ENCODE measurements at regions not wholly inside any gene's neighbourhood (a gene's known extent, or its start where the extent isn't known, plus 50 kb on each side); places are given as distances from the start of the nearest gene placed in this dataset.
"Not testable (repeated sequence)": the region's sequence is repeated elsewhere in the genome, so short reads cannot be mapped to it uniquely, and the experiment has no call there.

DNA sequence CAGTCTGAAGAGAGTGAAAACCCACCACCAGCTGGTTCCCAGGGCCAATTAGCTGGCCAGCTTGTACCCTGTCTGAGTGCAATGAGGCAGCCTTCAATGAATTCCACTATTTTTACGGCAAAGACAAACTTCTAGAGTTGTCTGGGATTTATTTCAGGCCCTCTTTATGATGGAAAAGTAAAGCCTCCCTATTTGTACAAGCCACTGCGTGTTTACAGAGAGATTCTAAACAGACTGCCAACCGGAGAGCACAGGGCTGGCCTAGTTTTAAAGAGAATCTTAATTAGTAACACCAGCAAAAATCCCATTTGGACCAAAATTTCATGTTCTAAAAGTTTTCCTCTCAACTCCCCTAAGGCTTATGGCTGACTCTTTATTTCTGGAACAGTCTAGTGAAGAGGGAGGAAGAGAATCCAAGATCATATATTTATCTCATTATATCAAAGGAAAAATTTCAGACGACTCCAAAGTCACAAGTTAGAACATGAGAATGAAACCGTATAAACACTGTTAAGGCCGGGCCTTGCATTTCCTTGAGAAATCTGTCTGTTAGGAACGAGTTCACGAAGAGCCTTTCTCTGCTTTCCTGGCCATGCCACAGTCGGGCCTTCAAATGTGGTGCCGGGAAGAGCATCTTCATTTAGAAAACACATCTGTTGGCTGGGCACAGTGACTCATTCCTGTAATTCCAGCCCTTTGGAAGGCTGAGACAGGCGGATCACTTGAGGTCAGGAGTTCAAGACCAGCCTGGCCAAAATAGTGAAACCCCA is 724.6 kb upstream of the NRP1 start:
- H3K27ac ChIP-seq (ENCODE audit: insufficient read depth, low read depth, low read length, poor library complexity, severe bottlenecking): no peak overlapping the region
- 91 to 95% methylated on average over 11 of the region's 11 CpGs for WGBS, 2 experiments

DNA sequence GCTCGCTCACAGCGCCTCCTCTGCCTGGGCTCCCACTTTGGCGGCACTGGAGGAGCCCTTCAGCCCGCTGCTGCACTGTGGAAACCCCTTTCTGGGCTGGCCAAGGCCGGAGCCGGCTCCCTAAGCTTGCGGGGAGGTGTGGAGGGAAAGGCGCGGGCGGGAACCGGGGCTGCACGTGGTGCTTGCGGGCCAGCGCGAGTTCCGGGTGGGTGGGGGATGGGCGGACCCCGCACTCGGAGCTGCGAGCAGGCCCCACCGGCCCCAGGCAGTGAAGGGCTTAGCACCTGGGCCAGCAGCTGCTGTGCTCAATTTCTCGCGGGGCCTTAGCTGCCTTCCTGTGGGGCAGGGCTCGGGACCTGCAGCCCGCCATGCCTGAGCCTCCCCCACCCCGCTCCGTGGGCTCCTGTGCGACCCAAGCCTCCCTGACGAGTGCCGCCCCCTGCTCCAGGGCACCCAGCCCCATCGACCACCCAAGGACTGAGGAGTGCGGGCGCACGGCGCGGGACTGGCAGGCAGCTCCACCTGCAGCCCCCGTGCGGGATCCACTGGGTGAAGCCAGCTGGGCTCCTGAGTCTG is 721.0 kb upstream of the NRP1 start:
- not testable (repeated sequence) for H3K27ac ChIP-seq (ENCODE audit: insufficient read depth, low read depth, low read length, poor library complexity, severe bottlenecking); H3K36me3 ChIP-seq (ENCODE audit: control insufficient read depth, insufficient read depth, low read length); H3K4me3 ChIP-seq (ENCODE audit: insufficient read depth, low read depth, low read length); H3K27me3 ChIP-seq (ENCODE audit: control insufficient read depth, insufficient read depth, low read length, poor library complexity, severe bottlenecking); H3K9me3 ChIP-seq (ENCODE audit: control insufficient read depth, low read length); H3K4me1 ChIP-seq (ENCODE audit: control insufficient read depth, insufficient read depth, low read length)
- 96 to 97% methylated on average over 38 of the region's 38 CpGs for WGBS, 2 experiments

More for the DNA sequence above, 724.6 kb upstream of the NRP1 start:
- Histone ChIP-seq H3K4me3 (ENCODE audit: insufficient read depth, low read depth, low read length) (no peak overlapping the region), H3K36me3 (ENCODE audit: control insufficient read depth, insufficient read depth, low read length) (no peaks in the 10 kb centered on the region), H3K4me1 (ENCODE audit: control insufficient read depth, insufficient read depth, low read length) (no peaks in the 10 kb centered on the region), H3K9me3 (ENCODE audit: control insufficient read depth, low read length) (peaks cover under 1% of the 10 kb centered on the region), H3K27me3 (ENCODE audit: control insufficient read depth, insufficient read depth, low read length, poor library complexity, severe bottlenecking) (no peaks in the 10 kb centered on the region)

DNA sequence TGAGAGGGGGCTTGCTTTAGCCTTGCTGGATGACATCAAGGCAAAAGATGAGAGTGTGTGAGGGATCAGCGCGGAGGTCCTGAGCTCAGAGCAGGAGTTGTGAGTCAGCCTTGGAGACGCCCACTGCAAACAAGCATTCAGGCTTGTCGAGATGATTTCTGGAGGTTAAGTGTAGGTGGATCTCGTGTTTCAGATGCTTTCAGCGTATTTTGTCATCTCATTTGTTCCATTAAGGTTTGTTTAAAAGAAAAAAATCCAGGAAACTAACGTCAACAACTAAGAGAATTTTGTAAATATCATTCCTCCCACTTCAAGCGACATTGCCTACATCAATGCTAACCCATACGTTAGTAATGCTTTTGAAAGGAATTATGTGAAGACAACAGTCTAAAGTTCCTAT is 715.4 kb upstream of the NRP1 start:
- Histone ChIP-seq H3K4me1 (ENCODE audit: control insufficient read depth, insufficient read depth, low read length) (no peaks in the 10 kb centered on the region), H3K9me3 (ENCODE audit: control insufficient read depth, low read length) (no peaks in the 10 kb centered on the region), H3K27ac (ENCODE audit: insufficient read depth, low read depth, low read length, poor library complexity, severe bottlenecking) (no peak overlapping the region), H3K36me3 (ENCODE audit: control insufficient read depth, insufficient read depth, low read length) (no peaks in the 10 kb centered on the region), H3K27me3 (ENCODE audit: control insufficient read depth, insufficient read depth, low read length, poor library complexity, severe bottlenecking) (no peaks in the 10 kb centered on the region), H3K4me3 (ENCODE audit: insufficient read depth, low read depth, low read length) (no peak overlapping the region)
- WGBS, 2 experiments: 85 to 86% methylated on average over 8 to 9 of the region's 9 CpGs

DNA sequence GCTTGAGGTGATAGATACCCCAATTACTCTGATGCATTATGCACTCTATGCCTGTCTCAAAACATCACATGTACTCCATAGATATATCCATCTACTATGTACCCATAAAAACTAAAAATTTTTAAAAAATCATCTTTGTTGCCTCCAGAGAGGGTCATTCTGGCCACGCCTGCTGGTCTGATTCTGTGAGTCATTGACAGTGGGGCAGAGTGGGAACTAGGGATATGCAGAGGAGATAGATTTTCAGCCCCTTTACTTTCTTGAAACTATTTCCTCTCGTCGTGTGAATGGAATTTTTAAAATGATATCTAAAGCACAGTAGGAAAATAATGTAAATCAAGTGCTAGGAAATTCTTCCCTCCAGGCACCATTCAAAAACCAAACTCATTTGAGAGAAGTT is 715.0 kb upstream of the NRP1 start:
- no peaks in the 10 kb centered on the region for H3K4me1 ChIP-seq (ENCODE audit: control insufficient read depth, insufficient read depth, low read length)
- no peaks in the 10 kb centered on the region for H3K9me3 ChIP-seq (ENCODE audit: control insufficient read depth, low read length)
- H3K4me3 ChIP-seq (ENCODE audit: insufficient read depth, low read depth, low read length): no peak overlapping the region
- H3K27me3 ChIP-seq (ENCODE audit: control insufficient read depth, insufficient read depth, low read length, poor library complexity, severe bottlenecking): no peaks in the 10 kb centered on the region
- WGBS, 2 experiments: 85 to 88% methylated on average over 1 to 3 of the region's 3 CpGs
- H3K36me3 ChIP-seq (ENCODE audit: control insufficient read depth, insufficient read depth, low read length): no peaks in the 10 kb centered on the region
- H3K27ac ChIP-seq (ENCODE audit: insufficient read depth, low read depth, low read length, poor library complexity, severe bottlenecking): no peak overlapping the region

DNA sequence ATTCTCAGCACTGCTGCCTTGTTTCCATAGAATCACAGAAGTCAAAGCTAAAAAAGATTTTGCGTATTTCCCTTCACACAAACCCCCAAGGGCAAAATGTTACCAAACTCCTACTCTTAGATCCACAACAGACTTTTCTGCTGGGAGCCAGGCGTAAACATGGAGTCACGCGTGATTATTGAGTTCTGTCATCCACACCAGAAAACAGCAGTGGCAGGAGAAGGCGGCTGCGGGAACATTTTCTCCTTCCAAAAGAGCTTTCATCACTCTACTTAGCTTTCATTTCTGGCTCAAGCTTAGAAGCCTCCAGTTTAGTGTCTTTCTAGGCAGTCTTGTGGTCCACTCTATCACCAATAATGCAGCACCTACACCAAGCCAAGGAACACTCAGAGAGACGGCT is 712.9 kb upstream of the NRP1 start:
- H3K4me3 ChIP-seq (ENCODE audit: insufficient read depth, low read depth, low read length): no peak overlapping the region
- H3K9me3 ChIP-seq (ENCODE audit: control insufficient read depth, low read length): no peaks in the 10 kb centered on the region
- H3K36me3 ChIP-seq (ENCODE audit: control insufficient read depth, insufficient read depth, low read length): no peaks in the 10 kb centered on the region

DNA sequence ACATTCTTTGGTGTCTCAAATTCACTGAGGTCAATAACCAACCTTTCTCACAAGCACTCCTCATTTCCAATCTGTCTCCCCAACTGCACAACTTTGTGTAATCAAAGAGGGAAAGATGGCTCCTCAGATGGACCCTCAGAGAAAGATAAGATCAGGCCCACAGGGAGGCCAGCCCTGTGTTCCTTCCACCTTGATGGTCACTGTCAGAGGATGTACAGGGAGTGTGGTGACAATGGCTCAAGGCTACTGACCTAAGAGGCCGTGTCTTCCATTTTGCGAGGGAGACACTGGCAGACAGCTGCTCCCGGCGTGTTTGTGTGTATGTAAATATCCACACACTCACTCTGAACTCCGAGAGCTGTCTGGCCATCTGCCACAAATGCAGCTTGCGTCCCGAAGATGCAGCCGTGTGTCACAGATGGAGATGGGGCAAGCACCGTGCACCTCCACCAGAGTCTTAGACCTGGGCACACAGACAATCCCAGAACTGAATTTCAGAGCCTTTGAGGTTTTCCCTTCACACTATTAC is 712.1 kb upstream of the NRP1 start:
- Histone ChIP-seq H3K9me3 (ENCODE audit: control insufficient read depth, low read length) (no peaks in the 10 kb centered on the region), H3K27ac (ENCODE audit: insufficient read depth, low read depth, low read length, poor library complexity, severe bottlenecking) (no peak overlapping the region), H3K4me1 (ENCODE audit: control insufficient read depth, insufficient read depth, low read length) (no peaks in the 10 kb centered on the region), H3K4me3 (ENCODE audit: insufficient read depth, low read depth, low read length) (no peak overlapping the region), H3K27me3 (ENCODE audit: control insufficient read depth, insufficient read depth, low read length, poor library complexity, severe bottlenecking) (no peaks in the 10 kb centered on the region), H3K36me3 (ENCODE audit: control insufficient read depth, insufficient read depth, low read length) (no peaks in the 10 kb centered on the region)
- 95 to 96% methylated on average over 9 of the region's 9 CpGs for WGBS, 2 experiments

More for the DNA sequence above, 712.9 kb upstream of the NRP1 start:
- WGBS, 2 experiments: 96 to 98% methylated on average over 7 of the region's 7 CpGs
- Histone ChIP-seq H3K27me3 (ENCODE audit: control insufficient read depth, insufficient read depth, low read length, poor library complexity, severe bottlenecking) (no peaks in the 10 kb centered on the region), H3K27ac (ENCODE audit: insufficient read depth, low read depth, low read length, poor library complexity, severe bottlenecking) (no peak overlapping the region), H3K4me1 (ENCODE audit: control insufficient read depth, insufficient read depth, low read length) (no peaks in the 10 kb centered on the region)

DNA sequence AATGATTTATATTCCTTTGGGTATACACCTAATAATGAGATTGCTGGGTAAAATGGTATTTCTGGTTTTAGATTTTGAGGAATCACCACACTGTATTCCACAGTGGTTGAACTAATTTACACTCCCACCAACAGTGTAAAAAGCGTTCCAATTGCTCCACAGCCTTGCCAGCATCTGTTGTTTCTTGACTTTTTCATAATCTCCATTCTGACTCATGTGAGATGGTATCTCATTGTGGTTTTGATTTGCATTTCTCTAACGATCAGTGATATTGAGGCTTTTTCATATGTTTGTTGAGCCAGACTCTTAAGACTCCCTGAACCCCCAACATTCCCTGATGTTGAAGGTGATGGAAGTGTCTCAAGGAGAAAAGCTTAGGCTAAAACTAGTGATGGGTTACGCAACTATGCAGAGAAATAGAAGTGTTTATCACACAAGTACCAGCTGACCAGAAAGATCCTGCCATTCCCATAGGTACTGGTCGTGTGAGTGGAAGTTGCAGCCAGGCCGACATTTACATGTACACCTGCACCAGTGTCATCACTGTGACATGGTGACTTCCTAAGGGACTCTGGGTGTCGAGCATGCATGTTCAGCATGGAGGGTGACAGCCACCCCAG is 711.2 kb upstream of the NRP1 start:
- WGBS, 2 experiments: 95 to 97% methylated on average over 6 of the region's 6 CpGs
- no peak overlapping the region for H3K27ac ChIP-seq (ENCODE audit: insufficient read depth, low read depth, low read length, poor library complexity, severe bottlenecking)

DNA sequence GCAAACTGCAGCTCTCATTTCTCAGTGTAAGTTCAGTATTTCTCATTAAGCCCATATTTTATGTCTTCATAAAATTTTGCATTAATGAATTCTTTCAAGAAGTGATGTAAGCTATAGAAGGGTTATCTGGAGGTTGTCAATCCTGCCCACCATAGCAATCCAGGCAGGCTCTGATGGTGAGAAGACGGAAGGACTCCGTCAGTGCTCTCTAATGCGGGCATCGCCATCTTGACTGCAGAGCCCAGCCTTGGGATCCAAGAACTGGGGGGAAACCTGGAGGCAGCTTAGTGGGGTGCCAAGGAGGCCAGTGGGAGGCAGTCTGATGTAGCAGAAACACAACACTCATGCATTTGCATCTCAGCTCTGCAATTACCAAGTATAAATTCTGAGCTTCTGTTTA is 707.4 kb upstream of the NRP1 start:
- Histone ChIP-seq H3K27ac (ENCODE audit: insufficient read depth, low read depth, low read length, poor library complexity, severe bottlenecking) (no peak overlapping the region), H3K27me3 (ENCODE audit: control insufficient read depth, insufficient read depth, low read length, poor library complexity, severe bottlenecking) (no peaks in the 10 kb centered on the region), H3K4me1 (ENCODE audit: control insufficient read depth, insufficient read depth, low read length) (no peaks in the 10 kb centered on the region), H3K4me3 (ENCODE audit: insufficient read depth, low read depth, low read length) (no peak overlapping the region), H3K36me3 (ENCODE audit: control insufficient read depth, insufficient read depth, low read length) (no peaks in the 10 kb centered on the region), H3K9me3 (ENCODE audit: control insufficient read depth, low read length) (no peaks in the 10 kb centered on the region)
- WGBS, 2 experiments: 90 to 95% methylated on average over 4 of the region's 4 CpGs

More for the DNA sequence above, 711.2 kb upstream of the NRP1 start:
- Histone ChIP-seq H3K9me3 (ENCODE audit: control insufficient read depth, low read length) (no peaks in the 10 kb centered on the region), H3K4me3 (ENCODE audit: insufficient read depth, low read depth, low read length) (no peak overlapping the region), H3K36me3 (ENCODE audit: control insufficient read depth, insufficient read depth, low read length) (no peaks in the 10 kb centered on the region), H3K27me3 (ENCODE audit: control insufficient read depth, insufficient read depth, low read length, poor library complexity, severe bottlenecking) (no peaks in the 10 kb centered on the region), H3K4me1 (ENCODE audit: control insufficient read depth, insufficient read depth, low read length) (no peaks in the 10 kb centered on the region)

DNA sequence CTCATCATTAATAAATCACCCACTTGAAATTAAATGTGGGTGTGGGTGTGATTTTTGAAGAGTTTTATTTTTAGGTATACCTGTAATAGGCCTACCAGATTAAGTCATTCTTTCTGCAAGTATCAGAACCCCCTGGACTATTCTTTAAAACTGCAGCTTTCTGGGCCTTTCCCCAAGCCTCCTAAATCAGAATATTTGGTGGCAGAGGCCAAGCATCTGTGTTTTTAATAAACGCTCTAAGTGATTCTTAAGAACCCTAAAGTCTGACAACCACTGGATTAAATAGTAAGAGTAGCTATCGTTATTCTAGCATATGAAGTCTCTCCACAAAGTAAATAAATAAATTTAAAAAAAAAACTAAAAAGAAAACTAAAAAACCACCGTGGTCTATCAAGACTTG is 703.0 kb upstream of the NRP1 start:
- Histone ChIP-seq H3K4me3 (ENCODE audit: insufficient read depth, low read depth, low read length) (no peak overlapping the region), H3K36me3 (ENCODE audit: control insufficient read depth, insufficient read depth, low read length) (no peaks in the 10 kb centered on the region), H3K27ac (ENCODE audit: insufficient read depth, low read depth, low read length, poor library complexity, severe bottlenecking) (no peak overlapping the region), H3K4me1 (ENCODE audit: control insufficient read depth, insufficient read depth, low read length) (no peaks in the 10 kb centered on the region), H3K9me3 (ENCODE audit: control insufficient read depth, low read length) (no peaks in the 10 kb centered on the region), H3K27me3 (ENCODE audit: control insufficient read depth, insufficient read depth, low read length, poor library complexity, severe bottlenecking) (no peaks in the 10 kb centered on the region)
- WGBS, 2 experiments: 86 to 95% methylated on average over 1 to 3 of the region's 3 CpGs

DNA sequence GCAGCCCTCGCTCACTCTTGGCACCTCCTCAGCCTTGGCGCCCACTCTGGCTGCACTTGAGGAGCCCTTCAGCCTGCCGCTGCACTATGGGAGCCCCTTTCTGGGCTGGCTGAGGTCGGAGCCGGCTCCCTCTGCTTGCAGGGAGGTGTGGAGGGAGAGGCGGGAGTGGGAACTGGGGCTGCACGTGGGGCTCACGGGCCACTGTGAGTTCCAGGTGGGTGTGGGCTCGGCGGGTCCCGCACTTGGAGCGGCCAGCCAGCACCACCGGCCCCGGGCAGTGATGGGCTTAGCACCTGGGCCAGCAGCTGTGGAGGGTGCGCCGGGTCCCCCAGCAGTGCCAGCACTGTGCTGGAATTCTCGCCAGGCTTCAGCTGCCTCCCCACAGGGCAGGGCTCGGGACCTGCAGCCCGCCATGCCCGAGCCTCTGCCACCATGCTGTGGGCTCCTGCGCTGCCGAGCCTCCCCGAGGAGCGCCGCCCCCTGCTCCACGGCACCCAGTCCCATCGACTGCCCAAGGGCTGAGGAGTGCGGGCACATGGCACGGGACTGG is 700.8 kb upstream of the NRP1 start:
- not testable (repeated sequence) for H3K27me3 ChIP-seq (ENCODE audit: control insufficient read depth, insufficient read depth, low read length, poor library complexity, severe bottlenecking); H3K36me3 ChIP-seq (ENCODE audit: control insufficient read depth, insufficient read depth, low read length); H3K4me1 ChIP-seq (ENCODE audit: control insufficient read depth, insufficient read depth, low read length); H3K27ac ChIP-seq (ENCODE audit: insufficient read depth, low read depth, low read length, poor library complexity, severe bottlenecking); H3K9me3 ChIP-seq (ENCODE audit: control insufficient read depth, low read length); H3K4me3 ChIP-seq (ENCODE audit: insufficient read depth, low read depth, low read length)
- 93 to 94% methylated on average over 29 of the region's 29 CpGs for WGBS, 2 experiments

All from ectodermal cell (in vitro differentiated cells).